Karpas-422 (cell line): ENCODE measurements at regions not wholly inside any gene's neighbourhood (a gene's known extent, or its start where the extent isn't known, plus 50 kb on each side); places are given as distances from the start of the nearest gene placed in this dataset.

Experiments used
- DNase-seq: peaks from one replicate; pipeline ENCODE4 v3.0.0-alpha.2; 2015
- H2AFZ ChIP-seq: fragments of 200-600 bp; sonication (generic); 2 replicates; pipeline ENCODE4 v1.6.1; 2014; ENCODE audit warnings: antibody characterized with exemption, low read length, mixed read lengths
- H3K27ac ChIP-seq: fragments of 200-600 bp; sonication (generic); 2 replicates; pipeline ENCODE4 v1.5.1; 2014; ENCODE audit warnings: mild to moderate bottlenecking, low read length, moderate library complexity
- H3K27me3 ChIP-seq: fragments of 200-600 bp; sonication (generic); 2 replicates; pipeline ENCODE4 v1.6.1; 2014; ENCODE audit warnings: low read length, mixed read lengths
- H3K36me3 ChIP-seq: fragments of 200-600 bp; sonication (generic); 2 replicates; pipeline ENCODE4 v1.6.1; 2014; ENCODE audit warnings: low read length, mixed read lengths; ENCODE audit not compliant: insufficient read depth
- H3K4me1 ChIP-seq: fragments of 200-600 bp; sonication (generic); 2 replicates; pipeline ENCODE4 v1.6.1; 2014; ENCODE audit warnings: mild to moderate bottlenecking, low read length, mixed read lengths
- H3K4me2 ChIP-seq: fragments of 200-600 bp; sonication (generic); 2 replicates; pipeline ENCODE4 v1.6.1; 2014; ENCODE audit warnings: low read length, low read depth, mild to moderate bottlenecking; ENCODE audit not compliant: poor library complexity, severe bottlenecking
- H3K4me3 ChIP-seq: fragments of 200-600 bp; sonication (generic); 2 replicates; pipeline ENCODE4 v1.5.1; 2014; ENCODE audit warnings: mild to moderate bottlenecking, antibody characterized with exemption, low read length, mixed read lengths
- H3K79me2 ChIP-seq: fragments of 200-600 bp; sonication (generic); 2 replicates; pipeline ENCODE4 v1.6.1; 2014; ENCODE audit warnings: mild to moderate bottlenecking, low read length, mixed read lengths
- H3K9ac ChIP-seq: fragments of 200-600 bp; sonication (generic); 2 replicates; pipeline ENCODE4 v1.6.0; 2014; ENCODE audit warnings: low read length
- H3K9me2 ChIP-seq: fragments of 200-600 bp; sonication (generic), shearing (Covaris generic); replicated peaks from 2 replicates; pipeline ENCODE4 v1.6.0; 2014; ENCODE audit warnings: mild to moderate bottlenecking, low read length, moderate library complexity; ENCODE audit not compliant: insufficient read depth
- H3K9me3 ChIP-seq: fragments of 300-700, 200-600 bp; sonication (generic); 2 replicates; pipeline ENCODE4 v1.6.1; 2014; ENCODE audit warnings: low read length, mixed read lengths
- H4K20me1 ChIP-seq: fragments of 200-600 bp; sonication (generic); 2 replicates; pipeline ENCODE4 v1.6.1; 2014; ENCODE audit warnings: mild to moderate bottlenecking, antibody characterized with exemption, low read length, low read depth; ENCODE audit not compliant: insufficient read depth

DNA sequence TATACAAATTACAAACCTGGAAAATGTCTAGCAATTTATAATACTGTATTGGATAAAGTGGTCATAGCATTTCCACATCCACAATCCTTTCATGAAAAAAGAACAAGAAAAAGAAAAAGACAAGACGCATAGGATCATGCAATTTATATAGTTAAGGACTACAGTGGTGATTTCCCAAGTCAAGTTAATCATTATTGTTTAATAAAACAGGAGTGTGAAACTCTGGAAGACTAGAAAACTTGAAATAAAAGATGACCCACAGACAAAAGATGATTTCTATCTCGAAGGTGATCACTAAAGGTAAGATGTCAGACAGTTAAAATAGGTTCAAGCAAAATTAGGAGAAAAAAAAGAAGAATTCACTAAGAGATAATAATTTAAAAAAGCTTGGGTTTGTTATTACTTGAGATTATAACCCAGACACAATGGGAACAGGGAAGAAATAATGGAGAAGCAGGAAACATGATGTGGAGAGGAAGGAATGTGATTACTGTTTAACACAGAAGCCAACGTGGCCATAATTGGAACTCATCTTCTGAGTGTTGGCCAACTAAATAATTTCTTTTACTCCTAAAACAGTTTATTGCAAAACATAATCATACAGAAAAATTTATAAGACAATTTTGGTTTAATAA, 441.2 kb upstream of the ANO3 start:
- Histone ChIP-seq H3K9ac (no peak overlapping the region), H4K20me1 (no peaks in the 10 kb centered on the region), H2AFZ (no peak overlapping the region), H3K27ac (no peak overlapping the region), H3K79me2 (no peaks in the 10 kb centered on the region), H3K4me2 (no peak overlapping the region), H3K4me1 (peaks cover 11% of the 10 kb centered on the region), H3K36me3 (no peaks in the 10 kb centered on the region), H3K4me3 (no peak overlapping the region), H3K9me3 (peaks cover 4% of the 10 kb centered on the region; the same call in 1 of the 2 replicates), H3K27me3 (no peaks in the 10 kb centered on the region), H3K9me2 (no peaks in the 10 kb centered on the region)
- no peak for DNase-seq

DNA sequence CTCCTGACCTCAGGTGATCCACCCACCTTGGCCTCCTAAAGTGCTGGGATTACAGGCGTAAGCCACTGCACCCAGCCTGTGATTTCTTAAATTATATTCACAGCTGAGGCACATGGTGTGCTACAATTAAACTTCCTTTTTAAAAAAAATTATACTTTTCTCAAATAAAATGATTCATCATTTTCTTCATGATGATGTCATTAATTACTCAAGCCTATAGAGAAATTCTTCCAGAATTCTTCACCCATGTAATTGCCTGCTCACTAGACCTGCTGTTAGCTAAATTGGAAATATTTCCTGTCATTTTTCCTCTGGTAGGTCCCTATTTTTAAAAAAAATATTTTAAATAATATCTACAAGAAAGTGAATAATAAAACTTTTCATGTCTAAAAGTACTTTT, 440.0 kb upstream of the ANO3 start:
- Histone ChIP-seq H3K9me2 (no peaks in the 10 kb centered on the region), H4K20me1 (no peaks in the 10 kb centered on the region), H3K4me2 (no peak overlapping the region), H3K4me3 (no peak overlapping the region), H3K79me2 (no peaks in the 10 kb centered on the region), H3K27me3 (no peaks in the 10 kb centered on the region), H3K9me3 (peaks cover 4% of the 10 kb centered on the region; the same call in 1 of the 2 replicates), H2AFZ (no peak overlapping the region), H3K4me1 (peaks cover 12% of the 10 kb centered on the region), H3K27ac (no peak overlapping the region), H3K9ac (no peak overlapping the region), H3K36me3 (no peaks in the 10 kb centered on the region)
- no peak for DNase-seq

DNA sequence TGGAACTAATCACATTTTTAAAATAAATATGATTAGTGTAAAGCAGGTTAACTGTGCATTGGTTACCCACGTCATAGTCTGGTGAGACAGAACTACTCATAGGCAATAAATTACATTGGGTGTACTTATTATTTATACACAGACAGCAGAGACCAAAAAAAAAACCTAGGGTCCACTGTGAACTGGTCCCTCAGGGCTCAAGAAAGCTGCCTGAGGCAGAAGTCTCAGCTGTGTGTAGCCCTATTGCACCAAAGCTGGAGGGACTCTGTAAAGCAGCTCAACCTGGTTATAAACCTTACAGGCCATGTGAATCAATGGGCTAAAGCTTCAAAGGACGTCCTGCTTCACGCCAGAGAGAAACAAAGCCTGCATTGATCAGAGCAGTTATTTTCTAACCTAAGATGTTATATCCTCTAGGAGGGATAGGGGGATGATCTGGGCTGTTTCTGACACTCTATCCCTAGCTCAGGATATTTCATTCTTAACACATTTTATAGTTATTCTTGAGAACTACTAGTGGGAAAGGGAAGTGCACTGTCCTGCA, 432.2 kb upstream of the ANO3 start:
- H3K4me3 ChIP-seq: no peak overlapping the region
- no peaks in the 10 kb centered on the region for H3K79me2 ChIP-seq
- no peaks in the 10 kb centered on the region for H4K20me1 ChIP-seq

DNA sequence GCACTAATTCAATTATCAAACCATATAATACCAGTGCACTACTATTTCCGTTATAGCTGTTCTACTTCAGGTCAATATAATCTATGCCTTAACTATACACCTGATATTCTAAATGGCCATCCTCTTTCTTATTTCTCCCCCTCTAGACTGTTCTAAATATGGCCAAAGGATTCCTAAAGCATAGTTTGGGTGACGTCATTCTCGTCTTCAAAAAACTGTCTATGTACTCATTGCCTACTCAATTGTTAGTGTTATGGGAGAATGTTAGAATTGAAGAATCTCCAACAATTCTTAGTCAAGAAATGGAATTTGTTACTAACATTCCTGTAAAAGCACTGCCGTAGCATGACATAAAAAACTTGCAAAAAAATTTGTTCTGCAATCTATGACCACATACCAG, 431.1 kb upstream of the ANO3 start:
- Histone ChIP-seq H4K20me1 (no peaks in the 10 kb centered on the region), H3K4me2 (no peak overlapping the region), H3K4me1 (peaks cover under 1% of the 10 kb centered on the region; the same call in 1 of the 2 replicates), H3K27ac (no peak overlapping the region), H3K9me3 (0 out of 2 replicates have a peak, but pooled peaks cover 3% of the 10 kb centered on the region), H3K36me3 (no peaks in the 10 kb centered on the region), H3K4me3 (no peak overlapping the region), H3K27me3 (no peaks in the 10 kb centered on the region), H3K79me2 (no peaks in the 10 kb centered on the region), H3K9ac (no peak overlapping the region), H3K9me2 (no peaks in the 10 kb centered on the region), H2AFZ (no peak overlapping the region)
- DNase-seq: no peak

More for the DNA sequence above, 432.2 kb upstream of the ANO3 start:
- H3K27ac ChIP-seq: no peak overlapping the region
- H3K27me3 ChIP-seq: no peaks in the 10 kb centered on the region
- no peaks in the 10 kb centered on the region for H3K9me2 ChIP-seq
- H2AFZ ChIP-seq: no peak overlapping the region
- DNase-seq: no peak
- no peak overlapping the region for H3K9ac ChIP-seq
- peaks cover 12% of the 10 kb centered on the region for H3K4me1 ChIP-seq
- no peaks in the 10 kb centered on the region for H3K36me3 ChIP-seq
- no peak overlapping the region for H3K4me2 ChIP-seq
- peaks cover 5% of the 10 kb centered on the region; the same call in 1 of the 2 replicates for H3K9me3 ChIP-seq

DNA sequence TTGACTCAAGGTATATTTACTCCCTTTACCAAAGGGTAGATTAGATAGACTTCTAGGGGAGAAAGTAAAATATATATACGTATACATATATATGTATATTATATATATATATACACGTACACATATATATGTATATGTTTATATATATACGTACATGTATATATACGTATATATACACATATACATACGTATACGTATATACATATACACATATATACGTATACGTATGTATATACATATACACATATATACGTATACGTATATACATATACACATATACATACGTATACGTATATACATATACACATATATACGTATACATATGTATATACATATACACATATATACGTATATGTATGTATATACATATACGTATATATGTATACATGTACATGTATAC, 430.5 kb upstream of the ANO3 start:
- H3K79me2 ChIP-seq: no peaks in the 10 kb centered on the region
- no peak overlapping the region for H2AFZ ChIP-seq
- H3K9me2 ChIP-seq: no peaks in the 10 kb centered on the region
- H3K27ac ChIP-seq: no peak overlapping the region
- no peaks in the 10 kb centered on the region for H3K27me3 ChIP-seq
- H3K4me2 ChIP-seq: no peak overlapping the region
- H4K20me1 ChIP-seq: no peaks in the 10 kb centered on the region
- no peak for DNase-seq
- no peak overlapping the region for H3K4me3 ChIP-seq
- H3K4me1 ChIP-seq: no peaks in the 10 kb centered on the region
- no peak overlapping the region for H3K9ac ChIP-seq
- no peaks in the 10 kb centered on the region for H3K36me3 ChIP-seq
- H3K9me3 ChIP-seq: 0 out of 2 replicates have a peak, but pooled peaks cover 3% of the 10 kb centered on the region

GRCh38 chr11:25902476-25902875, 429.5 kb upstream of the ANO3 start:
- no peak overlapping the region for H3K4me2 ChIP-seq
- H4K20me1 ChIP-seq: no peaks in the 10 kb centered on the region
- H3K9me2 ChIP-seq: no peaks in the 10 kb centered on the region
- DNase-seq: no peak
- H2AFZ ChIP-seq: no peak overlapping the region
- no peak overlapping the region for H3K4me3 ChIP-seq
- H3K27me3 ChIP-seq: no peaks in the 10 kb centered on the region
- H3K4me1 ChIP-seq: no peaks in the 10 kb centered on the region
- H3K9ac ChIP-seq: no peak overlapping the region
- no peaks in the 10 kb centered on the region for H3K79me2 ChIP-seq
- no peak overlapping the region for H3K27ac ChIP-seq
- no peaks in the 10 kb centered on the region for H3K36me3 ChIP-seq
- H3K9me3 ChIP-seq: 0 out of 2 replicates have a peak, but pooled peaks cover 3% of the 10 kb centered on the region

DNA sequence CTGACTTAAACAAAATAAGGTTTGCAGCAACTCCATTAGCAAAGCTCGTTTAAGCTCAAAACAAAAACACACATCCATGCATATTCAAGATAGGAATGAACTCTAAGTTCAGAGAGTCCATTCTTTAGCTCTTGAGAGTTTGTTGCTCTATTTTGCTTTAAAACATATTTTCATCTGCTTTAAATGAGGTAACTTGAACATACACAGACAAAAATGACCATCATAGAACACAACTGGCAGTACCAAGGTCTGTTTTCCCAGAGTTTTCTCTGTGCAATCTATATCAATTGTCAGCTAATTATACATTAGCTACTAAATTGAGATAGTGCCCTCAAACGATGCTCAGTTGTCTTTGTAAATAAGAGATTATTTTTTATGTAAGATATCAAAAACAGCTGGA, 423.2 kb upstream of the ANO3 start:
- H3K79me2 ChIP-seq: no peaks in the 10 kb centered on the region

GRCh38 chr11:25910086-25910485, 421.8 kb upstream of the ANO3 start:
- Histone ChIP-seq H3K79me2 (no peaks in the 10 kb centered on the region), H3K9me3 (peaks cover 8% of the 10 kb centered on the region; the same call in 1 of the 2 replicates), H3K4me2 (no peak overlapping the region), H3K4me1 (peaks cover 9% of the 10 kb centered on the region), H3K9ac (no peak overlapping the region), H2AFZ (no peak overlapping the region), H3K27me3 (no peaks in the 10 kb centered on the region), H3K9me2 (no peaks in the 10 kb centered on the region), H3K36me3 (no peaks in the 10 kb centered on the region), H4K20me1 (no peaks in the 10 kb centered on the region), H3K4me3 (no peak overlapping the region), H3K27ac (no peak overlapping the region)
- DNase-seq: peak; percentile 45

More for the DNA sequence above, 423.2 kb upstream of the ANO3 start:
- DNase-seq: no peak
- H3K4me3 ChIP-seq: no peak overlapping the region
- H3K27me3 ChIP-seq: no peaks in the 10 kb centered on the region
- no peaks in the 10 kb centered on the region for H3K36me3 ChIP-seq
- H3K9me2 ChIP-seq: no peaks in the 10 kb centered on the region
- H3K4me1 ChIP-seq: peaks cover 9% of the 10 kb centered on the region
- no peak overlapping the region for H3K4me2 ChIP-seq
- H2AFZ ChIP-seq: no peak overlapping the region
- H3K27ac ChIP-seq: no peak overlapping the region
- H3K9ac ChIP-seq: no peak overlapping the region
- no peaks in the 10 kb centered on the region for H4K20me1 ChIP-seq
- peaks cover 5% of the 10 kb centered on the region; the same call in 1 of the 2 replicates for H3K9me3 ChIP-seq
